MCF 10A (cell line): ENCODE measurements at regions not wholly inside any gene's neighbourhood (a gene's known extent, or its start where the extent isn't known, plus 50 kb on each side); places are given as distances from the start of the nearest gene placed in this dataset.

ENCODE experiments used
- BruUV-seq: library from RNA; stranded (reverse); fragments of 400-500 nt; replicated peaks from 2 replicates; lab custom pipeline; 2021; lab: Mats Ljungman, UMichigan
- CTCF ChIA-PET: fragments of 300-600 bp; sonication (Branson Sonifier 250); formaldehyde crosslinking; extraction: SDS; loops from one replicate; lab custom pipeline; 2021; ENCODE audit warnings: antibody characterized with exemption, inconsistent platforms; lab: Yijun Ruan, JAX
- POLR2A ChIA-PET: fragments of 300-600, 350-650 bp; sonication (Branson Sonifier 250); formaldehyde crosslinking; extraction: SDS; loops from one replicate; lab custom pipeline; 2020; ENCODE audit warnings: antibody characterized with exemption, inconsistent platforms; lab: Yijun Ruan, JAX
- DNase-seq: peaks from one replicate; pipeline ENCODE4 v3.0.0-alpha.2; 2018; ENCODE audit not compliant: unreplicated experiment
- H3K27ac Mint-ChIP-seq: one replicate; pipeline ENCODE4 v1.8.0; 2022; ENCODE audit warnings: mild to moderate bottlenecking, low read depth, mixed read lengths; ENCODE audit not compliant: unreplicated experiment
- H3K27me3 Mint-ChIP-seq: one replicate; pipeline ENCODE4 v1.8.0; 2022; ENCODE audit warnings: mixed read lengths; ENCODE audit not compliant: insufficient read depth, unreplicated experiment
- H3K36me3 Mint-ChIP-seq: one replicate; pipeline ENCODE4 v1.8.0; 2022; ENCODE audit warnings: mild to moderate bottlenecking, moderate library complexity, mixed read lengths; ENCODE audit not compliant: insufficient read depth, unreplicated experiment
- H3K4me1 Mint-ChIP-seq: one replicate; pipeline ENCODE4 v1.8.0; 2022; ENCODE audit warnings: mixed read lengths; ENCODE audit not compliant: insufficient read depth, unreplicated experiment
- H3K4me3 Mint-ChIP-seq: one replicate; pipeline ENCODE4 v1.8.0; 2022; ENCODE audit warnings: mild to moderate bottlenecking, moderate library complexity, mixed read lengths; ENCODE audit not compliant: unreplicated experiment
- H3K9me3 Mint-ChIP-seq: one replicate; pipeline ENCODE4 v1.8.0; 2022; ENCODE audit warnings: mixed read lengths; ENCODE audit not compliant: unreplicated experiment
- CTCF ChIP-seq: fragments of 200-600 bp; IDR thresholded peaks from one replicate; pipeline ENCODE4 v1.8.0; 2022; ENCODE audit warnings: antibody characterized with exemption, mild to moderate bottlenecking; ENCODE audit not compliant: unreplicated experiment
- intact Hi-C: fragments of 100-400 bp; cut with micrococcal nuclease; formaldehyde crosslinking; loops from 2 replicates; pipeline ENCODE4 v1.14.1; 2022

GRCh38 chr5:5591567-5591966, 169.1 kb downstream of the ICE1 start:
- BruUV-seq: no TSS peak
- Mint-ChIP-seq H3K27ac (no peak overlapping the region), H3K4me1 (peaks cover 4% of the 10 kb centered on the region), H3K4me3 (no peak overlapping the region), H3K36me3 (no peaks in the 10 kb centered on the region), H3K27me3 (no peaks in the 10 kb centered on the region), H3K9me3 (peaks cover 27% of the 10 kb centered on the region)
- no peak for DNase-seq
- intact Hi-C loops: no loop called here
- no peak for TF ChIP-seq CTCF
- POLR2A ChIA-PET: no interaction called here
- CTCF ChIA-PET: no interaction called here

- TF ChIP-seq CTCF: no peak
- no peak overlapping the region for H3K27ac Mint-ChIP-seq
These were observed 167.4 kb downstream of the ICE1 start for GRCh38 chr5:5589857-5590256.

GRCh38 chr5:5588887-5589826, 166.7 kb downstream of the ICE1 start:
- BruUV-seq: no TSS peak
- H3K27ac Mint-ChIP-seq: no peak overlapping the region
- ChIA-PET CTCF (interaction anchor here (0.6 kb wide), 2 partner anchors 8 to 168 kb away, joined by 3 to 4 read pairs; no protein-coding TSS in a partner anchor), POLR2A (no interaction called here)
- TF ChIP-seq CTCF: no peak
- peaks cover 4% of the 10 kb centered on the region for H3K4me1 Mint-ChIP-seq
- H3K4me3 Mint-ChIP-seq: no peak overlapping the region
- intact Hi-C loops: no loop called here
- no peaks in the 10 kb centered on the region for H3K27me3 Mint-ChIP-seq
- peaks cover 21% of the 10 kb centered on the region for H3K9me3 Mint-ChIP-seq
- no peaks in the 10 kb centered on the region for H3K36me3 Mint-ChIP-seq
- DNase-seq: no peak

More at GRCh38 chr5:5589857-5590256, 167.4 kb downstream of the ICE1 start:
- no peak for DNase-seq
- ChIA-PET POLR2A (no interaction called here), CTCF (interaction anchor here (0.6 kb wide), 1 partner anchor 168 kb away, joined by 4 read pairs; no protein-coding TSS in a partner anchor)
- H3K27me3 Mint-ChIP-seq: no peaks in the 10 kb centered on the region
- peaks cover 27% of the 10 kb centered on the region for H3K9me3 Mint-ChIP-seq
- H3K4me1 Mint-ChIP-seq: peaks cover 4% of the 10 kb centered on the region
- no peak overlapping the region for H3K4me3 Mint-ChIP-seq
- intact Hi-C loops: no loop called here
- no peaks in the 10 kb centered on the region for H3K36me3 Mint-ChIP-seq
- no TSS peak for BruUV-seq

- no TSS peak for BruUV-seq
- intact Hi-C loops: no loop called here
- ChIA-PET POLR2A (no interaction called here), CTCF (no interaction called here)
- H3K27me3 Mint-ChIP-seq: no peaks in the 10 kb centered on the region
- H3K36me3 Mint-ChIP-seq: no peaks in the 10 kb centered on the region
- peaks cover 4% of the 10 kb centered on the region for H3K4me1 Mint-ChIP-seq
- no peak for TF ChIP-seq CTCF
- H3K27ac Mint-ChIP-seq: no peak overlapping the region
- H3K4me3 Mint-ChIP-seq: no peak overlapping the region
- no peak for DNase-seq
- peaks cover 21% of the 10 kb centered on the region for H3K9me3 Mint-ChIP-seq
These were observed 165.9 kb downstream of the ICE1 start for GRCh38 chr5:5588386-5588785.
